Ovary (tissue), 7 donors: ENCODE measurements at regions not wholly inside any gene's neighbourhood (a gene's known extent, or its start where the extent isn't known, plus 50 kb on each side); places are given as distances from the start of the nearest gene placed in this dataset.
"Not testable (repeated sequence)": the region's sequence is repeated elsewhere in the genome, so short reads cannot be mapped to it uniquely, and the experiment has no call there.

ENCODE experiments used
- DNase-seq, 5 donors: peaks; one replicate each; pipeline ENCODE4 v3.0.0-alpha.2; 2019 to 2020
- H3K27ac ChIP-seq, 2 donors: fragments of 200-600 bp; one replicate each; pipeline versions ENCODE4 v1.5.1 to v1.8.0; 2019 to 2022
- H3K27me3 ChIP-seq: fragments of 200-600 bp; one replicate; pipeline ENCODE4 v1.8.0; 2022
- H3K36me3 ChIP-seq: fragments of 200-600 bp; sonication (generic); one replicate; pipeline ENCODE4 v1.5.1; 2019
- H3K4me1 ChIP-seq: one replicate; pipeline ENCODE4 v1.8.1; 2013; ENCODE audit warnings: mild to moderate bottlenecking, moderate library complexity; ENCODE audit not compliant: insufficient read depth
- H3K4me3 ChIP-seq: fragments of 200-600 bp; sonication (generic); one replicate; pipeline ENCODE4 v1.5.1; 2017
- H3K9me3 ChIP-seq, 2 donors: fragments of 200-600 bp in 1 of 2; sonication (generic) in 1 of 2; one replicate each; pipeline versions ENCODE4 v1.5.1 to v1.8.1; 2013 to 2019; ENCODE audit warnings: mild to moderate bottlenecking in 1 of 2, moderate library complexity in 1 of 2
- CTCF ChIP-seq, 3 donors: fragments of 450-650 bp in 2 of 3; fragments of 200-600 bp in 1 of 3; IDR thresholded peaks; one replicate each; pipeline versions ENCODE4 v1.5.1 to v1.8.0; 2016 to 2022; ENCODE audit warnings: antibody characterized with exemption in 3 of 3, mild to moderate bottlenecking in 1 of 3
- EP300 ChIP-seq: sonication (generic); formaldehyde crosslinking; IDR thresholded peaks from one replicate; pipeline ENCODE4 v1.6.1; 2017; ENCODE audit warnings: antibody characterized with exemption
- POLR2A ChIP-seq: fragments of 450-650 bp; IDR thresholded peaks from one replicate; pipeline ENCODE4 v1.6.1; 2017; ENCODE audit warnings: antibody characterized with exemption, mild to moderate bottlenecking, moderate library complexity
- WGBS, 3 donors: extraction: QIAGEN DNeasy Blood & Tissue Kit in 1 of 3; methylation state at CpG; one replicate each; pipeline versions ENCODE4 v1.1.5 to v1.1.7; 2013 to 2017; 5-methylcytosine and 5-hydroxymethylcytosine counted together
- intact Hi-C, 4 donors: fragments of 100-400 bp; cut with DNase I; formaldehyde crosslinking; loops; one replicate each; pipeline versions ENCODE4 v1.11.0 to v1.15.1; 2022 to 2023
- donor health status: DM: no; HTN: no; CAD: no; lungs with moderate emphysema.
- donor health status: DM: no; HTN: no; CAD: no.
- donor health status: Bipolar disorder and iron deficiency.
- donor health status: DM: no; HTN: no; CAD: no.
- donor health status: DM: yes; HTN: yes; CAD: no.

GRCh38 chr2:34810456-34810855 is 1211.4 kb upstream of the FAM98A start:
- Histone ChIP-seq H3K4me3 (no peak overlapping the region), H3K4me1 (no peaks in the 10 kb centered on the region), H3K27me3 (no peaks in the 10 kb centered on the region), H3K9me3 (no peaks in the 10 kb centered on the region), H3K27ac (no peak overlapping the region), H3K36me3 (no peaks in the 10 kb centered on the region)
- TF ChIP-seq POLR2A = no peak
- no peak for TF ChIP-seq CTCF (IDR thresholded peaks at IDR 0.05)
- TF ChIP-seq EP300 = no peak
- DNase-seq = no peak
- intact Hi-C loops = no loop called here
- 66 to 75% (median 72%) methylated on average over 2 of the region's 2 CpGs for WGBS, 3 donors

- H3K36me3 ChIP-seq = no peaks in the 10 kb centered on the region
- 64 to 73% (median 67%) methylated on average over 3 of the region's 3 CpGs for WGBS, 3 donors
- no peak overlapping the region for H3K27ac ChIP-seq
- H3K4me3 ChIP-seq = no peak overlapping the region
- no peak for TF ChIP-seq CTCF (IDR thresholded peaks at IDR 0.05)
- TF ChIP-seq POLR2A = no peak
- no peak for TF ChIP-seq EP300
- DNase-seq = no peak
- H3K4me1 ChIP-seq = no peaks in the 10 kb centered on the region
- H3K9me3 ChIP-seq = no peaks in the 10 kb centered on the region
- H3K27me3 ChIP-seq = no peaks in the 10 kb centered on the region
- intact Hi-C loops = no loop called here
These were observed 1209.3 kb upstream of the FAM98A start for GRCh38 chr2:34808426-34808825.

GRCh38 chr2:34806891-34807290 is 1207.8 kb upstream of the FAM98A start:
- intact Hi-C loops = no loop called here
- Histone ChIP-seq H3K36me3 (no peaks in the 10 kb centered on the region), H3K9me3 (no peaks in the 10 kb centered on the region), H3K27ac (no peak overlapping the region), H3K4me3 (no peak overlapping the region), H3K4me1 (no peaks in the 10 kb centered on the region), H3K27me3 (no peaks in the 10 kb centered on the region)
- no peak for DNase-seq
- no peak for TF ChIP-seq EP300
- TF ChIP-seq POLR2A = no peak
- no peak for TF ChIP-seq CTCF (IDR thresholded peaks at IDR 0.05)

- no peak for DNase-seq
- H3K36me3 ChIP-seq = no peaks in the 10 kb centered on the region
- H3K4me3 ChIP-seq = no peak overlapping the region
- no peak overlapping the region for H3K27ac ChIP-seq
- no peak for TF ChIP-seq EP300
- no peak for TF ChIP-seq CTCF (IDR thresholded peaks at IDR 0.05)
- TF ChIP-seq POLR2A = no peak
- H3K4me1 ChIP-seq = no peaks in the 10 kb centered on the region
- intact Hi-C loops = no loop called here
- WGBS, 3 donors = 73 to 86% (median 82%) methylated on average over 3 of the region's 3 CpGs
- H3K27me3 ChIP-seq = no peaks in the 10 kb centered on the region
- no peaks in the 10 kb centered on the region for H3K9me3 ChIP-seq
These were observed 1207.3 kb upstream of the FAM98A start for GRCh38 chr2:34806396-34806795.

- H3K9me3 ChIP-seq = no peaks in the 10 kb centered on the region
- intact Hi-C loops = no loop called here
These were observed 1200.5 kb upstream of the FAM98A start for GRCh38 chr2:34799556-34799955.

GRCh38 chr2:34795586-34795985 is 1196.5 kb upstream of the FAM98A start:
- H3K27ac ChIP-seq, H3K27me3 ChIP-seq, intact Hi-C loops, DNase-seq, H3K36me3 ChIP-seq, H3K4me1 ChIP-seq, H3K4me3 ChIP-seq, H3K9me3 ChIP-seq: not testable (repeated sequence)
- 84 to 87% (median 85%) methylated on average over 5 of the region's 5 CpGs for WGBS, 3 donors

More at GRCh38 chr2:34799556-34799955, 1200.5 kb upstream of the FAM98A start:
- no peaks in the 10 kb centered on the region for H3K4me1 ChIP-seq
- no peak overlapping the region for H3K27ac ChIP-seq
- no peaks in the 10 kb centered on the region for H3K27me3 ChIP-seq
- no peak overlapping the region for H3K4me3 ChIP-seq
- DNase-seq = no peak
- H3K36me3 ChIP-seq = no peaks in the 10 kb centered on the region
- TF ChIP-seq CTCF (IDR thresholded peaks at IDR 0.05) (no peak), EP300 (no peak), POLR2A (no peak)
